Caco-2 (cell line): ENCODE measurements at regions not wholly inside any gene's neighbourhood (a gene's known extent, or its start where the extent isn't known, plus 50 kb on each side); places are given as distances from the start of the nearest gene placed in this dataset.

ENCODE experiments used
- BruUV-seq: library from RNA; stranded (reverse); fragments of 400-500 nt; replicated peaks from 2 replicates; lab custom pipeline; 2021; lab: Mats Ljungman, UMichigan
- CTCF ChIA-PET: fragments of 300-600 bp; sonication (Branson Sonifier 250); formaldehyde crosslinking; loops from one replicate; lab custom pipeline; 2022; ENCODE audit warnings: antibody characterized with exemption; lab: Charles Lee
- POLR2A ChIA-PET: fragments of 300-600 bp; sonication (Branson Sonifier 250); formaldehyde crosslinking; loops from one replicate; lab custom pipeline; 2022; ENCODE audit warnings: antibody characterized with exemption; lab: Charles Lee
- DNase-seq, 2 experiments: peaks; one replicate each; pipeline versions ENCODE4 v3.0.0 to v3.0.0-alpha.2; 2020 to 2022
- H3K27me3 ChIP-seq: replicated peaks from 2 replicates; pipeline ENCODE4 v1.6.0; 2011; ENCODE audit warnings: low read length; ENCODE audit not compliant: control insufficient read depth, insufficient read depth
- H3K36me3 ChIP-seq: 2 replicates; pipeline ENCODE4 v1.5.1; 2011; ENCODE audit warnings: low read length; ENCODE audit not compliant: control insufficient read depth, insufficient read depth
- H3K4me1 ChIP-seq: fragments of 250-450 bp; sonication (Bioruptor Pico); 2 replicates; pipeline ENCODE4 v1.5.1; 2020; ENCODE audit warnings: mild to moderate bottlenecking
- H3K4me3 ChIP-seq: 2 replicates; pipeline ENCODE4 v1.5.1; 2011; ENCODE audit warnings: low read depth, mild to moderate bottlenecking, control low read depth, low read length
- H3K9me3 ChIP-seq: fragments of 250-450 bp; sonication (Bioruptor Pico); 2 replicates; pipeline ENCODE4 v1.5.1; 2020; ENCODE audit warnings: mild to moderate bottlenecking, moderate library complexity
- H3K27ac Mint-ChIP-seq: one replicate; pipeline ENCODE4 v1.8.0; 2022; ENCODE audit warnings: mixed read lengths; ENCODE audit not compliant: unreplicated experiment
- H3K27me3 Mint-ChIP-seq: one replicate; pipeline ENCODE4 v1.8.0; 2022; ENCODE audit warnings: mixed read lengths; ENCODE audit not compliant: insufficient read depth, unreplicated experiment
- H3K36me3 Mint-ChIP-seq: one replicate; pipeline ENCODE4 v1.8.0; 2022; ENCODE audit warnings: mild to moderate bottlenecking, mixed read lengths; ENCODE audit not compliant: insufficient read depth, unreplicated experiment
- H3K4me1 Mint-ChIP-seq: one replicate; pipeline ENCODE4 v1.8.0; 2022; ENCODE audit warnings: low read depth, mixed read lengths; ENCODE audit not compliant: unreplicated experiment
- H3K4me3 Mint-ChIP-seq: one replicate; pipeline ENCODE4 v1.8.0; 2022; ENCODE audit warnings: mild to moderate bottlenecking, moderate library complexity, mixed read lengths; ENCODE audit not compliant: unreplicated experiment
- H3K9me3 Mint-ChIP-seq: one replicate; pipeline ENCODE4 v1.8.0; 2022; ENCODE audit warnings: mixed read lengths; ENCODE audit not compliant: unreplicated experiment
- intact Hi-C: fragments of 100-400 bp; cut with micrococcal nuclease; formaldehyde crosslinking; loops from one replicate; pipeline ENCODE4 v1.10.0; 2022; ENCODE audit not compliant: unreplicated experiment
- TF ChIP-seq, protein P1 (sequence below), 2 experiments: fragments of 200-600 bp in 1 of 2; IDR thresholded peaks; 1 replicate in 1 of 2; 2 replicates in 1 of 2; pipeline versions ENCODE4 v1.5.1 to v1.8.0; 2011 to 2022; ENCODE audit warnings: antibody characterized with exemption in 1 of 2, control low read depth in 1 of 2, inconsistent platforms in 1 of 2, low read depth in 1 of 2, low read length in 1 of 2, mild to moderate bottlenecking in 1 of 2, moderate library complexity in 1 of 2; ENCODE audit not compliant: insufficient read depth in 1 of 2, severe bottlenecking in 1 of 2, unreplicated experiment in 1 of 2

DNA sequence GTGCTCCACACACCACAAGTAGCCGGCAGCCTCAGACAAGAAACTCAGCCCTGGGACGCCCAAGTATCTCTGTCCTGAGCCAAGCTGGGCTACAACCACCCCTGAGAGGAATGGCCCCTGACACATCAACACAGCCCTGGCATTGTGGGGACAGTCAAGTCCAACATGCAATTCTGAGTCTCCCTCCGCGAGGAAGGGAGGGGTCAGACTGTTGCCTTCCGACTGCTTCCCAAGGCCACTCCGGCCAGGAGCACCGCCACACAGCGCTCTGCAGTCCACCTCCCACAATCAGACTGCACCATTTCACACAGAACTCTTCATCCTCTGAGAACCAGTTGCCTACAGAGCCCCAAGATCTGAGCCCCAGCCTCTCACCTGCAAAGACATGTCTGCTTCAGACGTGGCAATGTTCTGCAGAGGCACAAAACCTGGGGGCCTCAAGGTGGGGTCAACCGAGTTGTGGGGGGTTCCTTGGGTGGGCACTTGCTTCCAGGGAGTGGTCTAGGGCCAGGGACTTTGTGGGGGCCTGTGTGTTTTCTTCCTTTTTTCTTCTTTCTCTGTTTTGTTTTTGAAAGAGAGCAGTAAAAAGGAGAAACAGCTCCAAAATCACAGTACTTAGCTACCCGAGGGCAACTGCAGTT is 76.7 kb upstream of the SALL3 start:
- TF ChIP-seq, protein P1, sequence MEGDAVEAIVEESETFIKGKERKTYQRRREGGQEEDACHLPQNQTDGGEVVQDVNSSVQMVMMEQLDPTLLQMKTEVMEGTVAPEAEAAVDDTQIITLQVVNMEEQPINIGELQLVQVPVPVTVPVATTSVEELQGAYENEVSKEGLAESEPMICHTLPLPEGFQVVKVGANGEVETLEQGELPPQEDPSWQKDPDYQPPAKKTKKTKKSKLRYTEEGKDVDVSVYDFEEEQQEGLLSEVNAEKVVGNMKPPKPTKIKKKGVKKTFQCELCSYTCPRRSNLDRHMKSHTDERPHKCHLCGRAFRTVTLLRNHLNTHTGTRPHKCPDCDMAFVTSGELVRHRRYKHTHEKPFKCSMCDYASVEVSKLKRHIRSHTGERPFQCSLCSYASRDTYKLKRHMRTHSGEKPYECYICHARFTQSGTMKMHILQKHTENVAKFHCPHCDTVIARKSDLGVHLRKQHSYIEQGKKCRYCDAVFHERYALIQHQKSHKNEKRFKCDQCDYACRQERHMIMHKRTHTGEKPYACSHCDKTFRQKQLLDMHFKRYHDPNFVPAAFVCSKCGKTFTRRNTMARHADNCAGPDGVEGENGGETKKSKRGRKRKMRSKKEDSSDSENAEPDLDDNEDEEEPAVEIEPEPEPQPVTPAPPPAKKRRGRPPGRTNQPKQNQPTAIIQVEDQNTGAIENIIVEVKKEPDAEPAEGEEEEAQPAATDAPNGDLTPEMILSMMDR (IDR thresholded peaks at IDR 0.05; ENCODE audit: insufficient read depth in 1 of 2, low read depth in 1 of 2, low read length in 1 of 2, severe bottlenecking in 1 of 2, unreplicated experiment in 1 of 2) = no peak
- DNase-seq = no peak
- Mint-ChIP-seq H3K4me3 (no peak overlapping the region), H3K9me3 (no peaks in the 10 kb centered on the region), H3K4me1 (no peaks in the 10 kb centered on the region), H3K36me3 (no peaks in the 10 kb centered on the region), H3K27me3 (peaks cover 5% of the 10 kb centered on the region), H3K27ac (no peak overlapping the region)
- no peaks in the 10 kb centered on the region for H3K27me3 ChIP-seq
- no TSS peak for BruUV-seq
- H3K4me3 ChIP-seq = no peak overlapping the region
- no peaks in the 10 kb centered on the region for H3K36me3 ChIP-seq
- CTCF ChIA-PET = no interaction called here
- intact Hi-C loops = no loop called here
- H3K4me1 ChIP-seq = no peaks in the 10 kb centered on the region
- no peaks in the 10 kb centered on the region for H3K9me3 ChIP-seq
- POLR2A ChIA-PET = no interaction called here

DNA sequence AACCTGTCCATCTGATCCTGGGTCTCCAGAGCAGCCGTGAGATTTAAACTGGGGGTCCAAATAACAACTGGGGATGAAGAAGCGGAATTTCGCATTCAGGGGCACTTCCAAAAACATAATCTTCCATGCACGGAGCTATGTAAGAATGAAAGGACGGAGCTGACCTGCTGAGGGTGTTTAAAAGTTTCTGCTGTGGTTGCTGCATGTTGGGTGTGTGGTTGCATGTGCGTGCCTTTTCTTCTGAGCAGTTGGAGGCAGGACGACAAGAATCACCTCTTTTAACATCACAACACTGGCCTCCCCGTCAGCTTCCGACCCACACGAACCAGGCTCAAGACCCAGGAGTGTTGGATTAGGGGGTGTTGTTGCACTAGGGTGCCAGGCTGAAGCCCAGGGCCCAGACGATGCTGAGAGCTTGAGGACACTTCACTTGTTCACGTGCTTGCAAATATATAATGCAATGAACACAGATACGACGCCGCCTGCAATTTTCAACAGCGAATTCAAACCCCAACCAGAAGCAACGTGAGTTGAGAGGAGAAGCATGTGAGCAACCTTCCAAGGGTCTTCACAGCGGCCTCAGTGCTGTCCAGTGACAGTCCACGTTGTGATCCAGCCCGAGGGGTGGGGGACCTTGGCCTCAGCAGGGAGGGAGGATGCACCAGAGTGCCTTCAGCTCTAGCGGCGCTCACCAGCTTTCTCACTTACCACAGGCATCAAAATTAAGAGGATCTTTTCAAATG is 76.0 kb upstream of the SALL3 start:
- H3K27me3 ChIP-seq = no peaks in the 10 kb centered on the region
- TF ChIP-seq, protein P1 (IDR thresholded peaks at IDR 0.05; ENCODE audit: insufficient read depth in 1 of 2, low read depth in 1 of 2, low read length in 1 of 2, severe bottlenecking in 1 of 2, unreplicated experiment in 1 of 2) = no peak
- no peaks in the 10 kb centered on the region for H3K36me3 ChIP-seq
- CTCF ChIA-PET = no interaction called here
- H3K4me3 ChIP-seq = no peak overlapping the region
- intact Hi-C loops = no loop called here
- H3K4me1 ChIP-seq = no peaks in the 10 kb centered on the region
- Mint-ChIP-seq H3K27ac (no peak overlapping the region), H3K27me3 (peaks cover 5% of the 10 kb centered on the region), H3K9me3 (no peaks in the 10 kb centered on the region), H3K4me3 (no peak overlapping the region), H3K36me3 (no peaks in the 10 kb centered on the region), H3K4me1 (no peaks in the 10 kb centered on the region)
- BruUV-seq = no TSS peak
- DNase-seq = no peak
- POLR2A ChIA-PET = no interaction called here
- H3K9me3 ChIP-seq = no peaks in the 10 kb centered on the region

DNA sequence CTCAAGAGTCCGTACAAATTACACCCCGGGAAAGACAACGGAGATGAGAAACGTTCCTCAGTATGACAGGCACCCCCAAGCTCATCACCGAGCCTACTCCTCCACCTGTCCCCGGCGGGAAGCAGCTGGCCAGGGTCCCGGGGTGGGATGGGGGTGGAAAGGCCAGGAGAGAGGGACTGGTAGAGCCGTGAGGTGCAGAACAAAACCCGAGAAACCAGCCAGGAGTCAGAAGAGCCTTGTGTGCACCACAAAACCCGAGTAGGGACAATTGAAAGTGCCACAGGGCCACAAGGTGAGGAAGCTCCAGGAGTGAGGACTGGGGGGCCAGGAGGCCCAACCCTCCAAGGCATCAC is 75.5 kb upstream of the SALL3 start:
- no peaks in the 10 kb centered on the region for H3K36me3 ChIP-seq
- peaks cover 5% of the 10 kb centered on the region for H3K27me3 Mint-ChIP-seq
- no peak overlapping the region for H3K4me3 Mint-ChIP-seq
- ChIA-PET CTCF (no interaction called here), POLR2A (no interaction called here)
- no peak for DNase-seq
- no peak overlapping the region for H3K4me3 ChIP-seq
- H3K4me1 Mint-ChIP-seq = no peaks in the 10 kb centered on the region
- BruUV-seq = no TSS peak
- H3K36me3 Mint-ChIP-seq = no peaks in the 10 kb centered on the region
- intact Hi-C loops = no loop called here
- H3K9me3 ChIP-seq = no peaks in the 10 kb centered on the region
- TF ChIP-seq, protein P1 (IDR thresholded peaks at IDR 0.05; ENCODE audit: insufficient read depth in 1 of 2, low read depth in 1 of 2, low read length in 1 of 2, severe bottlenecking in 1 of 2, unreplicated experiment in 1 of 2) = no peak
- no peaks in the 10 kb centered on the region for H3K9me3 Mint-ChIP-seq
- no peaks in the 10 kb centered on the region for H3K27me3 ChIP-seq
- no peaks in the 10 kb centered on the region for H3K4me1 ChIP-seq
- no peak overlapping the region for H3K27ac Mint-ChIP-seq
